PFSK-1 (cell line): ENCODE measurements at regions not wholly inside any gene's neighbourhood (a gene's known extent, or its start where the extent isn't known, plus 50 kb on each side); places are given as distances from the start of the nearest gene placed in this dataset.

ENCODE experiments used
- FOXP2 ChIP-seq: optimal IDR thresholded peaks from 2 replicates; pipeline ENCODE3; 2011; ENCODE audit warnings: borderline replicate concordance, control low read depth, inconsistent platforms; ENCODE audit not compliant: insufficient read depth; ENCODE audit errors: extremely low read length, extremely low read depth
- POLR2AphosphoS5 ChIP-seq: IDR thresholded peaks from 2 replicates; pipeline ENCODE4 v1.6.1; 2012; ENCODE audit warnings: low read depth, mild to moderate bottlenecking, control low read depth, low read length, moderate library complexity
- REST ChIP-seq, 2 experiments: IDR thresholded peaks; 2 replicates each; pipeline versions ENCODE4 v1.6.1 to v1.8.0; 2011 to 2012; ENCODE audit warnings: low read depth in 2 of 2, low read length in 2 of 2, control low read depth in 1 of 2, inconsistent platforms in 1 of 2, mild to moderate bottlenecking in 1 of 2, moderate library complexity in 1 of 2; ENCODE audit not compliant: insufficient read depth in 1 of 2
- SIN3A ChIP-seq: IDR thresholded peaks from 2 replicates; pipeline ENCODE4 v1.6.1; 2012; ENCODE audit warnings: mild to moderate bottlenecking, low read length, moderate library complexity, borderline replicate concordance; ENCODE audit not compliant: insufficient read depth
- TAF1 ChIP-seq: IDR thresholded peaks from 2 replicates; pipeline ENCODE4 v1.6.1; 2012; ENCODE audit warnings: low read length, control low read depth, borderline replicate concordance; ENCODE audit not compliant: insufficient read depth

GRCh38 chr3:72234391-72234790 is 449.4 kb upstream of the PROK2 start:
- TF ChIP-seq SIN3A = no peak
- no peak for TF ChIP-seq TAF1
- no peak for TF ChIP-seq REST (IDR thresholded peaks at IDR 0.05; ENCODE audit: insufficient read depth in 1 of 2, low read depth in 2 of 2, low read length in 2 of 2)
- no peak for TF ChIP-seq POLR2AphosphoS5
- TF ChIP-seq FOXP2 = no peak

GRCh38 chr3:72233571-72233970 is 448.6 kb upstream of the PROK2 start:
- no peak for TF ChIP-seq SIN3A
- no peak for TF ChIP-seq TAF1
- no peak for TF ChIP-seq REST (IDR thresholded peaks at IDR 0.05; ENCODE audit: insufficient read depth in 1 of 2, low read depth in 2 of 2, low read length in 2 of 2)
- TF ChIP-seq FOXP2 = no peak
- no peak for TF ChIP-seq POLR2AphosphoS5

- TF ChIP-seq SIN3A (no peak), TAF1 (no peak), POLR2AphosphoS5 (no peak), FOXP2 (no peak), REST (IDR thresholded peaks at IDR 0.05; ENCODE audit: insufficient read depth in 1 of 2, low read depth in 2 of 2, low read length in 2 of 2) (no peak)
Measured at GRCh38 chr3:72232777-72233176, 447.8 kb upstream of the PROK2 start.

- no peak for TF ChIP-seq REST (IDR thresholded peaks at IDR 0.05; ENCODE audit: insufficient read depth in 1 of 2, low read depth in 2 of 2, low read length in 2 of 2)
- TF ChIP-seq POLR2AphosphoS5 = no peak
- TF ChIP-seq FOXP2 = no peak
- no peak for TF ChIP-seq SIN3A
- no peak for TF ChIP-seq TAF1
Measured at GRCh38 chr3:72232331-72232730, 447.4 kb upstream of the PROK2 start.
